ENCODE measurements at regions not wholly inside any gene's neighbourhood (a gene's known extent, or its start where the extent isn't known, plus 50 kb on each side); places are given as distances from the start of the nearest gene placed in this dataset.

- no peaks in the 10 kb centered on the region for H3K4me1 Mint-ChIP-seq
- WGBS (ENCODE audit: insufficient coverage), result no CpG with 5 or more reads among the region's 1 CpG
- peaks cover 0 to 3% (median 0%) of the 10 kb centered on the region in 4 experiments for H3K27me3 ChIP-seq (replicated peaks in 1 of 4; ENCODE audit: control extremely low read depth in 1 of 4, control insufficient read depth in 3 of 4, insufficient read depth in 4 of 4, low read length in 3 of 4)
These were observed 230.4 kb downstream of the CMPK2 start for GRCh38 chr2:6635296-6635695.

GRCh38 chr2:6637330-6637729 is 228.4 kb downstream of the CMPK2 start:
- H4K20me1 ChIP-seq (ENCODE audit: control insufficient read depth, insufficient read depth, low read length, poor library complexity, severe bottlenecking), result no peaks in the 10 kb centered on the region
- peaks cover 0 to 3% (median 0%) of the 10 kb centered on the region in 4 experiments for H3K27me3 ChIP-seq (replicated peaks in 1 of 4; ENCODE audit: control extremely low read depth in 1 of 4, control insufficient read depth in 3 of 4, insufficient read depth in 4 of 4, low read length in 3 of 4)
- ATAC-seq (ENCODE audit: low read depth) (no peak), DNase-seq (no peak)
- ChIA-PET POLR2A (no interaction called here), CTCF (no interaction called here)
- Mint-ChIP-seq H3K4me1 (no peaks in the 10 kb centered on the region), H3K4me3 (no peak overlapping the region), H3K27ac (no peak overlapping the region), H3K9me3 (ENCODE audit: insufficient read depth) (no peaks in the 10 kb centered on the region), H3K27me3 (peaks cover 7% of the 10 kb centered on the region)
- H3K36me3 ChIP-seq (replicated peaks in 1 of 2; ENCODE audit: control extremely low read depth in 1 of 2, control insufficient read depth in 1 of 2, extremely low read depth in 1 of 2, insufficient read depth in 2 of 2, low read length in 1 of 2), result no peaks in the 10 kb centered on the region
- no peaks in the 10 kb centered on the region for H3K9me3 ChIP-seq (ENCODE audit: control extremely low read depth in 1 of 3, control insufficient read depth in 2 of 3, insufficient read depth in 1 of 3, low read length in 2 of 3)
- intact Hi-C loops (cut with micrococcal nuclease), result no loop called here
- no peak overlapping the region for H3K9ac ChIP-seq (ENCODE audit: low read length)
- no peaks in the 10 kb centered on the region for H3K4me1 ChIP-seq (ENCODE audit: control insufficient read depth in 2 of 2, insufficient read depth in 2 of 2, low read length in 2 of 2)
- H3K4me3 ChIP-seq (ENCODE audit: control extremely low read depth in 1 of 5, extremely low read depth in 1 of 5, insufficient read depth in 1 of 5, low read depth in 2 of 5, low read length in 4 of 5), result no peak overlapping the region
- TF ChIP-seq CTCF (IDR thresholded peaks at IDR 0.05), result no peak
- no peak for TF ChIP-seq EZH2 (IDR thresholded peaks at IDR 0.05; ENCODE audit: borderline replicate concordance, insufficient read depth, low read depth, low read length, poor library complexity, severe bottlenecking)
- no peak overlapping the region for H2AFZ ChIP-seq (ENCODE audit: insufficient read depth, low read depth, low read length, poor library complexity, severe bottlenecking)
- H3K79me2 ChIP-seq (ENCODE audit: control insufficient read depth, insufficient read depth, low read length), result no peaks in the 10 kb centered on the region
- no peak overlapping the region for H3K27ac ChIP-seq (ENCODE audit: low read length in 2 of 2)
- no peak overlapping the region for H3K4me2 ChIP-seq (replicated peaks; ENCODE audit: low read depth, low read length, poor library complexity, severe bottlenecking)
- WGBS (ENCODE audit: insufficient coverage), result no CpG with 5 or more reads among the region's 2 CpGs

More at GRCh38 chr2:6635296-6635695, 230.4 kb downstream of the CMPK2 start:
- no peak overlapping the region for H3K4me3 Mint-ChIP-seq
- H4K20me1 ChIP-seq (ENCODE audit: control insufficient read depth, insufficient read depth, low read length, poor library complexity, severe bottlenecking), result no peaks in the 10 kb centered on the region
- no peak for TF ChIP-seq CTCF (IDR thresholded peaks at IDR 0.05)
- intact Hi-C loops (cut with micrococcal nuclease), result no loop called here
- POLR2A ChIA-PET, result no interaction called here
- H3K27ac ChIP-seq (ENCODE audit: low read length in 2 of 2), result no peak overlapping the region
- CTCF ChIA-PET, result no interaction called here
- no peak overlapping the region for H3K27ac Mint-ChIP-seq
- no peaks in the 10 kb centered on the region for H3K9me3 Mint-ChIP-seq (ENCODE audit: insufficient read depth)
- H3K27me3 Mint-ChIP-seq, result peaks cover 4% of the 10 kb centered on the region
- H3K79me2 ChIP-seq (ENCODE audit: control insufficient read depth, insufficient read depth, low read length), result no peaks in the 10 kb centered on the region
- H3K4me1 ChIP-seq (ENCODE audit: control insufficient read depth in 2 of 2, insufficient read depth in 2 of 2, low read length in 2 of 2), result no peaks in the 10 kb centered on the region
- no peak overlapping the region for H3K4me2 ChIP-seq (replicated peaks; ENCODE audit: low read depth, low read length, poor library complexity, severe bottlenecking)
- no peaks in the 10 kb centered on the region for H3K36me3 ChIP-seq (replicated peaks in 1 of 2; ENCODE audit: control extremely low read depth in 1 of 2, control insufficient read depth in 1 of 2, extremely low read depth in 1 of 2, insufficient read depth in 2 of 2, low read length in 1 of 2)
- no peaks in the 10 kb centered on the region for H3K9me3 ChIP-seq (ENCODE audit: control extremely low read depth in 1 of 3, control insufficient read depth in 2 of 3, insufficient read depth in 1 of 3, low read length in 2 of 3)
- no peak overlapping the region for H2AFZ ChIP-seq (ENCODE audit: insufficient read depth, low read depth, low read length, poor library complexity, severe bottlenecking)
- ATAC-seq (ENCODE audit: low read depth) (no peak), DNase-seq (no peak)
- no peak overlapping the region for H3K4me3 ChIP-seq (ENCODE audit: control extremely low read depth in 1 of 5, extremely low read depth in 1 of 5, insufficient read depth in 1 of 5, low read depth in 2 of 5, low read length in 4 of 5)
- H3K9ac ChIP-seq (ENCODE audit: low read length), result no peak overlapping the region

Measured in B cell (primary cell).